GM10248 (cell line): ENCODE measurements at regions not wholly inside any gene's neighbourhood (a gene's known extent, or its start where the extent isn't known, plus 50 kb on each side); places are given as distances from the start of the nearest gene placed in this dataset.

Source experiments
- CTCF ChIA-PET: fragments of 300-600 bp; sonication (Branson Sonifier 250); formaldehyde crosslinking; extraction: SDS; loops from one replicate; lab custom pipeline; 2021; ENCODE audit warnings: antibody characterized with exemption; lab: Yijun Ruan, JAX
- POLR2A ChIA-PET: fragments of 350-650 bp; sonication (Branson Sonifier 250); formaldehyde crosslinking; extraction: SDS; loops from one replicate; lab custom pipeline; 2020; ENCODE audit warnings: antibody characterized with exemption; lab: Yijun Ruan, JAX
- DNase-seq: peaks from one replicate; pipeline ENCODE4 v3.0.0; 2012; ENCODE audit errors: extremely low spot score
- CTCF ChIP-seq: IDR thresholded peaks from 2 replicates; pipeline ENCODE4 v1.5.1; 2012; ENCODE audit warnings: mild to moderate bottlenecking, low read depth; ENCODE audit errors: extremely low read depth, missing control alignments, control extremely low read depth

GRCh38 chr9:108072740-108073139 lies 583.2 kb upstream of the KLF4 start:
- CTCF ChIA-PET, result no interaction called here
- no peak for DNase-seq
- TF ChIP-seq CTCF, result no peak
- POLR2A ChIA-PET, result no interaction called here

- ChIA-PET POLR2A (no interaction called here), CTCF (no interaction called here)
- no peak for TF ChIP-seq CTCF
- no peak for DNase-seq
These were observed 581.3 kb upstream of the KLF4 start for GRCh38 chr9:108070861-108071260.

- TF ChIP-seq CTCF, result no peak
- DNase-seq, result no peak
- ChIA-PET CTCF (no interaction called here), POLR2A (no interaction called here)
These were observed 580.4 kb upstream of the KLF4 start for GRCh38 chr9:108069991-108070390.

GRCh38 chr9:108062680-108063079 lies 573.1 kb upstream of the KLF4 start:
- no peak for TF ChIP-seq CTCF
- DNase-seq, result no peak
- ChIA-PET POLR2A (no interaction called here), CTCF (no interaction called here)

- no peak for TF ChIP-seq CTCF
- CTCF ChIA-PET, result interaction anchor here (1.1 kb wide), 1 partner anchor 21 kb away, joined by 3 read pairs; no protein-coding TSS in a partner anchor
- DNase-seq, result no peak
- POLR2A ChIA-PET, result no interaction called here
These were observed 570.6 kb upstream of the KLF4 start for GRCh38 chr9:108060175-108060574.

GRCh38 chr9:108058135-108058814 lies 568.7 kb upstream of the KLF4 start:
- CTCF ChIA-PET, result no interaction called here
- POLR2A ChIA-PET, result no interaction called here
- TF ChIP-seq CTCF, result no peak
- no peak for DNase-seq
